ENCODE measurements at regions not wholly inside any gene's neighbourhood (a gene's known extent, or its start where the extent isn't known, plus 50 kb on each side); places are given as distances from the start of the nearest gene placed in this dataset.
A peak's percentile ranks its signal among the peaks of the same experiment; 100 is the strongest.

DNA sequence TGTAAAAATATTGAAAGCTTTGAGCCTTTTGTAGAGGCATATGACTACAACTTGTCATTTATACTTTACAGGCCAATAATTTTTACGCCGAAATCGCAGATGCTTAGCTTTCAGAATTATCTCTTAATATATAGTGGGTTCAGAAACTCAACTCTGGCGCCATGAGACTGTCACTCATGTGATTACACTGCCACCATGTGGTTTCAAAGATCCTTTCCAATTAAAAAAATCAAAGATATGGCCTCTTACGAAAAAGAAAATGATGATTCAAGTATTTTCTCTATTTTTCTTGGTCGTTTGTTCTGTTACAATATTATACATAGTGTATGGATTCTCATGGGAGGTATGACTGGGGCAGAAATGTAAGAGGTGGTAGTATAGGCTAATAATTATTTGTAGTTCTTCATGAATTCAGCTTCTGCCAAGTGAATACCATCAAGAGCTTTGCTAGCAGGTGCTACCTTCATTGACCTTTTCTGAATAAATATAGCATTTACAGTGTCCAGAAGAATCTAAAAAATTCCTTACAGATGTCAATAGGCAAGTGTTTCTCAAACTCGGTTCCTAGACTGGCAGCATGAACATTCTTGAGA is 751.7 kb upstream of the GOLIM4 start:
- Histone ChIP-seq H3K4me3 (replicated peaks; ENCODE audit: insufficient read depth, low read length) (no peak overlapping the region), H3K27ac (replicated peaks) (no peak overlapping the region), H3K27me3 (ENCODE audit: insufficient read depth, poor library complexity, severe bottlenecking) (no peaks in the 10 kb centered on the region)
- no peak for DNase-seq (ENCODE audit: low read depth in 1 of 2, low spot score in 1 of 2)
- TF ChIP-seq POLR2AphosphoS5 (IDR thresholded peaks at IDR 0.05; ENCODE audit: low read depth) (no peak), GABPA (IDR thresholded peaks at IDR 0.05; ENCODE audit: low read depth) (no peak), SPI1 (IDR thresholded peaks at IDR 0.05; ENCODE audit: borderline replicate concordance, low read depth) (no peak)
- TF ChIP-seq, protein P1, sequence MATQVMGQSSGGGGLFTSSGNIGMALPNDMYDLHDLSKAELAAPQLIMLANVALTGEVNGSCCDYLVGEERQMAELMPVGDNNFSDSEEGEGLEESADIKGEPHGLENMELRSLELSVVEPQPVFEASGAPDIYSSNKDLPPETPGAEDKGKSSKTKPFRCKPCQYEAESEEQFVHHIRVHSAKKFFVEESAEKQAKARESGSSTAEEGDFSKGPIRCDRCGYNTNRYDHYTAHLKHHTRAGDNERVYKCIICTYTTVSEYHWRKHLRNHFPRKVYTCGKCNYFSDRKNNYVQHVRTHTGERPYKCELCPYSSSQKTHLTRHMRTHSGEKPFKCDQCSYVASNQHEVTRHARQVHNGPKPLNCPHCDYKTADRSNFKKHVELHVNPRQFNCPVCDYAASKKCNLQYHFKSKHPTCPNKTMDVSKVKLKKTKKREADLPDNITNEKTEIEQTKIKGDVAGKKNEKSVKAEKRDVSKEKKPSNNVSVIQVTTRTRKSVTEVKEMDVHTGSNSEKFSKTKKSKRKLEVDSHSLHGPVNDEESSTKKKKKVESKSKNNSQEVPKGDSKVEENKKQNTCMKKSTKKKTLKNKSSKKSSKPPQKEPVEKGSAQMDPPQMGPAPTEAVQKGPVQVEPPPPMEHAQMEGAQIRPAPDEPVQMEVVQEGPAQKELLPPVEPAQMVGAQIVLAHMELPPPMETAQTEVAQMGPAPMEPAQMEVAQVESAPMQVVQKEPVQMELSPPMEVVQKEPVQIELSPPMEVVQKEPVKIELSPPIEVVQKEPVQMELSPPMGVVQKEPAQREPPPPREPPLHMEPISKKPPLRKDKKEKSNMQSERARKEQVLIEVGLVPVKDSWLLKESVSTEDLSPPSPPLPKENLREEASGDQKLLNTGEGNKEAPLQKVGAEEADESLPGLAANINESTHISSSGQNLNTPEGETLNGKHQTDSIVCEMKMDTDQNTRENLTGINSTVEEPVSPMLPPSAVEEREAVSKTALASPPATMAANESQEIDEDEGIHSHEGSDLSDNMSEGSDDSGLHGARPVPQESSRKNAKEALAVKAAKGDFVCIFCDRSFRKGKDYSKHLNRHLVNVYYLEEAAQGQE (IDR thresholded peaks at IDR 0.05; ENCODE audit: insufficient replicate concordance, low read depth) = no peak
- TF ChIP-seq, protein P2, sequence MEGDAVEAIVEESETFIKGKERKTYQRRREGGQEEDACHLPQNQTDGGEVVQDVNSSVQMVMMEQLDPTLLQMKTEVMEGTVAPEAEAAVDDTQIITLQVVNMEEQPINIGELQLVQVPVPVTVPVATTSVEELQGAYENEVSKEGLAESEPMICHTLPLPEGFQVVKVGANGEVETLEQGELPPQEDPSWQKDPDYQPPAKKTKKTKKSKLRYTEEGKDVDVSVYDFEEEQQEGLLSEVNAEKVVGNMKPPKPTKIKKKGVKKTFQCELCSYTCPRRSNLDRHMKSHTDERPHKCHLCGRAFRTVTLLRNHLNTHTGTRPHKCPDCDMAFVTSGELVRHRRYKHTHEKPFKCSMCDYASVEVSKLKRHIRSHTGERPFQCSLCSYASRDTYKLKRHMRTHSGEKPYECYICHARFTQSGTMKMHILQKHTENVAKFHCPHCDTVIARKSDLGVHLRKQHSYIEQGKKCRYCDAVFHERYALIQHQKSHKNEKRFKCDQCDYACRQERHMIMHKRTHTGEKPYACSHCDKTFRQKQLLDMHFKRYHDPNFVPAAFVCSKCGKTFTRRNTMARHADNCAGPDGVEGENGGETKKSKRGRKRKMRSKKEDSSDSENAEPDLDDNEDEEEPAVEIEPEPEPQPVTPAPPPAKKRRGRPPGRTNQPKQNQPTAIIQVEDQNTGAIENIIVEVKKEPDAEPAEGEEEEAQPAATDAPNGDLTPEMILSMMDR (IDR thresholded peaks at IDR 0.05; ENCODE audit: insufficient read depth, low read length) = peak; percentile 6

DNA sequence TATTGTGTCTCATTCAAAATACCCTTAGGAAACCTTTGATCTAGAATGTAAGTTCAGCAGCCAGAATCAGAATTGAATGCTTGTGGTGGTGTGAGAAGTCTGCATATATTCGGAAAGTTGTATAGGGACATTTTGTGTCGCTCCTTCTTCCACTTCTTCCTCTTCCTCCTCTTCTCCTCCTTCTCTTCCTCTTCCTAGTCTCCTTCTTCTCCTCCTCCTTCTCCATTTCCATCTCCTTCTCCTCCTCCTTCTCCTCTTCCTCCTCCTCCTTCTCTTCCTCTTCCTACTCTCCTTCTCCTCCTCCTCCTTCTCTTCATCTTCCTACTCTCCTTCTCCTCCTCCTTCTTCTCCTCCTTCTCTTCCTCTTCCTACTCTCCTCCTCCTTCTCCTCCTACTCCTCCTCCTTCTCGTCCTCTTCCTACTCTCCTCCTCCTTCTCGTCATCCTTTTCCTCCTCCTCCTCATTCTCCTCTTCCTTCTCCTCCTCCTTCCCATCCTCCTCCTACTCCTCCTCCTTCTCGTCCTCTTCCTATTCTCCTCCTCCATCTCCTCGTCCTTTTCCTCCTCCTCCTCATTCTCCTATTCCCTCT is 749.3 kb upstream of the GOLIM4 start:
- DNase-seq (ENCODE audit: low read depth in 1 of 2, low spot score in 1 of 2) = no peak
- no peak overlapping the region for H3K27ac ChIP-seq (replicated peaks)
- TF ChIP-seq SPI1 (IDR thresholded peaks at IDR 0.05; ENCODE audit: borderline replicate concordance, low read depth) (no peak), POLR2AphosphoS5 (IDR thresholded peaks at IDR 0.05; ENCODE audit: low read depth) (no peak), GABPA (IDR thresholded peaks at IDR 0.05; ENCODE audit: low read depth) (no peak)
- TF ChIP-seq, protein P2 (IDR thresholded peaks at IDR 0.05; ENCODE audit: insufficient read depth, low read length) = no peak
- TF ChIP-seq, protein P1 (IDR thresholded peaks at IDR 0.05; ENCODE audit: insufficient replicate concordance, low read depth) = no peak
- H3K27me3 ChIP-seq (ENCODE audit: insufficient read depth, poor library complexity, severe bottlenecking) = no peaks in the 10 kb centered on the region
- no peak overlapping the region for H3K4me3 ChIP-seq (replicated peaks; ENCODE audit: insufficient read depth, low read length)

DNA sequence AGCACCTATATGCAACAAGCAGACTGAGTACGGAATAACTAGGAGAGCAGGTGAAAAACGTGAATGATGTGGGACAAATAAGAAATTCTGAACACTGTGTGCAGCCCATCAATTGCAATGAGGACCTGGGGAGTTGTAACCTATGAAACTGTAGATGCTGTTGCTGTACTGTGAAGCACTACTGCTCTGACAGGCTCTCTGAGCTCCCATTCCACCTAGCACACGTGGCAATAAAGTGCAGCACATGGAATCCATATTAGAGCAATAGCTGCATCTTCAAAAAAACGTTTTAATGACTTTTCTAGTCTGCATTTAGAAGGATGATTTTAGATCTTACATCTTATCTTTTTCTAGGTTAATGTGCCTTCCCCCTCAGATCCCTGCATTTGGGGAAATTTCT is 748.7 kb upstream of the GOLIM4 start:
- Histone ChIP-seq H3K27ac (replicated peaks) (no peak overlapping the region), H3K4me3 (replicated peaks; ENCODE audit: insufficient read depth, low read length) (no peak overlapping the region), H3K27me3 (ENCODE audit: insufficient read depth, poor library complexity, severe bottlenecking) (no peaks in the 10 kb centered on the region)
- no peak for TF ChIP-seq POLR2AphosphoS5 (IDR thresholded peaks at IDR 0.05; ENCODE audit: low read depth)
- no peak for TF ChIP-seq SPI1 (IDR thresholded peaks at IDR 0.05; ENCODE audit: borderline replicate concordance, low read depth)
- TF ChIP-seq GABPA (IDR thresholded peaks at IDR 0.05; ENCODE audit: low read depth) = no peak
- TF ChIP-seq, protein P2 (IDR thresholded peaks at IDR 0.05; ENCODE audit: insufficient read depth, low read length) = no peak
- TF ChIP-seq, protein P1 (IDR thresholded peaks at IDR 0.05; ENCODE audit: insufficient replicate concordance, low read depth) = no peak
- no peak for DNase-seq (ENCODE audit: low read depth in 1 of 2, low spot score in 1 of 2)

Data from HL-60 (cell line).